ENCODE measurements at regions not wholly inside any gene's neighbourhood (a gene's known extent, or its start where the extent isn't known, plus 50 kb on each side); places are given as distances from the start of the nearest gene placed in this dataset.

GRCh38 chr15:92565351-92566125 is 90.0 kb downstream of the FAM174B start:
- H3K4me3 ChIP-seq (ENCODE audit: low read depth, low read length) = no peak overlapping the region
- no peak for DNase-seq (ENCODE audit: low read depth)
- TF ChIP-seq POLR2A (IDR thresholded peaks at IDR 0.05; ENCODE audit: extremely low read depth, insufficient read length) = no peak
- TF ChIP-seq MAX (IDR thresholded peaks at IDR 0.05; ENCODE audit: low read depth, low read length) = no peak
- TF ChIP-seq MYC (IDR thresholded peaks at IDR 0.05; ENCODE audit: low read depth, low read length) = no peak

- H3K4me3 ChIP-seq (ENCODE audit: low read depth, low read length) = no peak overlapping the region
- no peak for DNase-seq (ENCODE audit: low read depth)
- no peak for TF ChIP-seq MYC (IDR thresholded peaks at IDR 0.05; ENCODE audit: low read depth, low read length)
- no peak for TF ChIP-seq CTCF (IDR thresholded peaks at IDR 0.05; ENCODE audit: low read depth, low read length)
- no peak for TF ChIP-seq MAX (IDR thresholded peaks at IDR 0.05; ENCODE audit: low read depth, low read length)
- no peak for TF ChIP-seq POLR2A (IDR thresholded peaks at IDR 0.05; ENCODE audit: extremely low read depth, insufficient read length)
Observed at GRCh38 chr15:92561754-92562153, 93.8 kb downstream of the FAM174B start.

- DNase-seq (ENCODE audit: low read depth) = no peak
- TF ChIP-seq MAX (IDR thresholded peaks at IDR 0.05; ENCODE audit: low read depth, low read length) (no peak), POLR2A (IDR thresholded peaks at IDR 0.05; ENCODE audit: extremely low read depth, insufficient read length) (no peak), CTCF (IDR thresholded peaks at IDR 0.05; ENCODE audit: low read depth, low read length) (no peak), MYC (IDR thresholded peaks at IDR 0.05; ENCODE audit: low read depth, low read length) (no peak)
- H3K4me3 ChIP-seq (ENCODE audit: low read depth, low read length) = no peak overlapping the region
Observed at GRCh38 chr15:92553317-92553716, 102.3 kb downstream of the FAM174B start.

- DNase-seq (ENCODE audit: low read depth) = no peak
- TF ChIP-seq MAX (IDR thresholded peaks at IDR 0.05; ENCODE audit: low read depth, low read length) = no peak
- no peak for TF ChIP-seq CTCF (IDR thresholded peaks at IDR 0.05; ENCODE audit: low read depth, low read length)
- no peak for TF ChIP-seq MYC (IDR thresholded peaks at IDR 0.05; ENCODE audit: low read depth, low read length)
- TF ChIP-seq POLR2A (IDR thresholded peaks at IDR 0.05; ENCODE audit: extremely low read depth, insufficient read length) = no peak
- H3K4me3 ChIP-seq (ENCODE audit: low read depth, low read length) = no peak overlapping the region
Observed at GRCh38 chr15:92545996-92546395, 109.6 kb downstream of the FAM174B start.

- TF ChIP-seq POLR2A (IDR thresholded peaks at IDR 0.05; ENCODE audit: extremely low read depth, insufficient read length) (no peak), MYC (IDR thresholded peaks at IDR 0.05; ENCODE audit: low read depth, low read length) (no peak), CTCF (IDR thresholded peaks at IDR 0.05; ENCODE audit: low read depth, low read length) (no peak), MAX (IDR thresholded peaks at IDR 0.05; ENCODE audit: low read depth, low read length) (no peak)
- H3K4me3 ChIP-seq (ENCODE audit: low read depth, low read length) = no peak overlapping the region
- DNase-seq (ENCODE audit: low read depth) = no peak
Observed at GRCh38 chr15:92541291-92542200, 114.0 kb downstream of the FAM174B start.

Measured in NB4 (cell line).